Cardiac fibroblast (primary cell): ENCODE measurements at regions not wholly inside any gene's neighbourhood (a gene's known extent, or its start where the extent isn't known, plus 50 kb on each side); places are given as distances from the start of the nearest gene placed in this dataset.
A peak's percentile ranks its signal among the peaks of the same experiment; 100 is the strongest.

Experiments used
- DNase-seq, 2 donors: peaks; one replicate each; pipeline versions ENCODE4 v3.0.0 to v3.0.0-alpha.2; 2010; ENCODE audit warnings: low read depth in 2 of 2
- H3K4me3 ChIP-seq, 2 donors: replicated peaks in 1 of 2; 1 replicate in 1 of 2; 2 replicates in 1 of 2; pipeline ENCODE4 v1.5.1; 2011; ENCODE audit warnings: low read depth in 2 of 2, low read length in 2 of 2, mild to moderate bottlenecking in 2 of 2, moderate library complexity in 1 of 2
- CTCF ChIP-seq: IDR thresholded peaks from one replicate; pipeline ENCODE4 v1.5.1; 2011; ENCODE audit warnings: low read depth, mild to moderate bottlenecking, low read length, inconsistent platforms

- TF ChIP-seq CTCF = no peak
- no peak overlapping the region for H3K4me3 ChIP-seq
- no peak for DNase-seq
Observed at GRCh38 chr3:159429702-159430101, 558.9 kb upstream of the IL12A start.

- H3K4me3 ChIP-seq = no peak overlapping the region
- no peak for TF ChIP-seq CTCF
- DNase-seq = peak in 1 of 2 donors; percentile 77
Observed at GRCh38 chr3:159432682-159433340, 555.8 kb upstream of the IL12A start.

GRCh38 chr3:159439346-159439745 lies 549.3 kb upstream of the IL12A start:
- no peak overlapping the region for H3K4me3 ChIP-seq
- no peak for TF ChIP-seq CTCF
- no peak for DNase-seq

- DNase-seq = no peak
- no peak overlapping the region for H3K4me3 ChIP-seq
- no peak for TF ChIP-seq CTCF
Observed at GRCh38 chr3:159441279-159441678, 547.4 kb upstream of the IL12A start.

GRCh38 chr3:159443266-159443665 lies 545.4 kb upstream of the IL12A start:
- no peak for TF ChIP-seq CTCF
- H3K4me3 ChIP-seq = no peak overlapping the region
- DNase-seq = peak in 1 of 2 donors; percentile 22

- H3K4me3 ChIP-seq = no peak overlapping the region
- DNase-seq = no peak
- TF ChIP-seq CTCF = no peak
Observed at GRCh38 chr3:159447841-159448240, 540.8 kb upstream of the IL12A start.

- TF ChIP-seq CTCF = no peak
- no peak for DNase-seq
- no peak overlapping the region for H3K4me3 ChIP-seq
Observed at GRCh38 chr3:159448902-159449301, 539.7 kb upstream of the IL12A start.
